ENCODE measurements at regions not wholly inside any gene's neighbourhood (a gene's known extent, or its start where the extent isn't known, plus 50 kb on each side); places are given as distances from the start of the nearest gene placed in this dataset.

GRCh38 chr17:43329183-43329582 is 69.6 kb upstream of the ARL4D start:
- ATAC-seq (no peak), DNase-seq (no peak)
- intact Hi-C loops (cut with DNase I), result no loop called here
- H3K27ac ChIP-seq, result no peak overlapping the region
- H3K4me3 ChIP-seq, result no peak overlapping the region
- H3K36me3 ChIP-seq, result no peaks in the 10 kb centered on the region
- no peaks in the 10 kb centered on the region for H3K9me3 ChIP-seq
- no peak for TF ChIP-seq CTCF (IDR thresholded peaks at IDR 0.05)
- H3K27me3 ChIP-seq (ENCODE audit: low read depth), result no peaks in the 10 kb centered on the region
- peaks cover 5% of the 10 kb centered on the region for H3K4me1 ChIP-seq

- DNase-seq (no peak), ATAC-seq (no peak)
- Histone ChIP-seq H3K4me1 (no peaks in the 10 kb centered on the region), H3K36me3 (no peaks in the 10 kb centered on the region), H3K4me3 (no peak overlapping the region), H3K27me3 (ENCODE audit: low read depth) (no peaks in the 10 kb centered on the region), H3K9me3 (no peaks in the 10 kb centered on the region), H3K27ac (no peak overlapping the region)
- intact Hi-C loops (cut with DNase I), result no loop called here
- TF ChIP-seq CTCF (IDR thresholded peaks at IDR 0.05), result no peak
Measured at GRCh38 chr17:43328650-43329049, 70.1 kb upstream of the ARL4D start.

- TF ChIP-seq CTCF (IDR thresholded peaks at IDR 0.05), result no peak
- ATAC-seq, result no peak
- Histone ChIP-seq H3K27ac (no peak overlapping the region), H3K4me3 (no peak overlapping the region), H3K9me3 (no peaks in the 10 kb centered on the region), H3K36me3 (no peaks in the 10 kb centered on the region), H3K4me1 (no peaks in the 10 kb centered on the region), H3K27me3 (ENCODE audit: low read depth) (no peaks in the 10 kb centered on the region)
- no peak for DNase-seq
- intact Hi-C loops (cut with DNase I), result no loop called here
Measured at GRCh38 chr17:43327834-43328420, 70.9 kb upstream of the ARL4D start.

GRCh38 chr17:43327421-43327820 is 71.4 kb upstream of the ARL4D start:
- Histone ChIP-seq H3K4me3 (no peak overlapping the region), H3K4me1 (no peaks in the 10 kb centered on the region), H3K36me3 (no peaks in the 10 kb centered on the region), H3K27ac (no peak overlapping the region), H3K27me3 (ENCODE audit: low read depth) (no peaks in the 10 kb centered on the region), H3K9me3 (no peaks in the 10 kb centered on the region)
- DNase-seq (no peak), ATAC-seq (no peak)
- no peak for TF ChIP-seq CTCF (IDR thresholded peaks at IDR 0.05)
- intact Hi-C loops (cut with DNase I), result no loop called here

GRCh38 chr17:43326490-43327275 is 72.1 kb upstream of the ARL4D start:
- intact Hi-C loops (cut with DNase I), result no loop called here

More at GRCh38 chr17:43326490-43327275, 72.1 kb upstream of the ARL4D start:
- no peaks in the 10 kb centered on the region for H3K4me1 ChIP-seq
- ATAC-seq (no peak), DNase-seq (no peak)
- no peaks in the 10 kb centered on the region for H3K27me3 ChIP-seq (ENCODE audit: low read depth)
- H3K4me3 ChIP-seq, result no peak overlapping the region
- no peaks in the 10 kb centered on the region for H3K36me3 ChIP-seq
- no peak overlapping the region for H3K27ac ChIP-seq
- H3K9me3 ChIP-seq, result no peaks in the 10 kb centered on the region
- no peak for TF ChIP-seq CTCF (IDR thresholded peaks at IDR 0.05)

Data from lower lobe of right lung (tissue), 2 donors.